ENCODE measurements at regions not wholly inside any gene's neighbourhood (a gene's known extent, or its start where the extent isn't known, plus 50 kb on each side); places are given as distances from the start of the nearest gene placed in this dataset.

DNA sequence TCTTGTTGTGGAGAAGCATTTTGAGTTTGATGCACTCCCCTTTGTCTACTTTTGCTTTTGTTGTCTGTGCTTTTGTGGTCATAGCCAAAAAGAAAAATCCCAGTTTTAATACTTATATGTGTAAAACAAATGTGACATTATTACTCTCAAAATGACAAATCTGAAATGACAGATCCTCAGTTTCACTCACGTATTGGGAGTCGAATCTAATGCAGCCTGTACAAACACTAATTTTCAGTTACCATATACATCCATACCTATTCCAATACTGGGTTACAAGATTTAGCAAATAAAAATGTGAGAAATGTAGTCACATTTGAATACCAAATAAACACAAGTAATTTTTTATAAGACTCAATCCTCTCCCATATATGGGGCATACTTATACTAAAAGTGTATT, 148.2 kb upstream of the ZNF516 start:
- no peaks in the 10 kb centered on the region for H3K36me3 ChIP-seq (ENCODE audit: control insufficient read depth in 2 of 2, extremely low read depth in 1 of 2, insufficient read depth in 2 of 2, low read length in 2 of 2)

DNA sequence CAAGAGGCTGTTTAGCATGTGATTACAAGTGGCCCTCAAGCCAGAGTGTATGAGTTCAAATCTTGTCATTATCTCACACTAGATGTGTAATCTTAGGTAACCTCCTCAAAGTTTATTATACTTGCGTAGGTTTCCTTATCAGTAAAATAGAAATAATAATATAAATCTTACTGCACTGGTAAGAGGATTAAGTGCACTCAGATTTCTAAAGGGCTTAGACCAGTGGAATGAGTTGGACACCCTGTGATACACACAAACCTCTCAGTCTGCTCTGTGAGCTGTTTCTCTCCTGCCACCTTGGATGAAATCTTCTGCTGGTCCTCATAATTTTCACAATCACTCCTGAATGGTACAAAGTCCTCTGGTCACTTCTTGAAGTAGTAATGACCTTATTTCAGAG, 145.4 kb upstream of the ZNF516 start:
- TF ChIP-seq GATA2 (IDR thresholded peaks at IDR 0.05; ENCODE audit: insufficient read depth, insufficient read length, low read depth, low read length) (no peak), EZH2 (IDR thresholded peaks at IDR 0.05; ENCODE audit: borderline replicate concordance, low read depth, low read length, severe bottlenecking) (no peak), FOS (IDR thresholded peaks at IDR 0.05; ENCODE audit: borderline replicate concordance, insufficient read depth, low read length) (no peak), POLR2AphosphoS5 (IDR thresholded peaks at IDR 0.05; ENCODE audit: insufficient read depth, low read depth, low read length) (no peak), POLR2A (IDR thresholded peaks at IDR 0.05; ENCODE audit: low read depth, low read length) (no peak), MYC (IDR thresholded peaks at IDR 0.05; ENCODE audit: low read depth, low read length) (no peak), JUN (IDR thresholded peaks at IDR 0.05; ENCODE audit: borderline replicate concordance, insufficient read depth, insufficient read length, low read depth) (no peak), MAX (IDR thresholded peaks at IDR 0.05; ENCODE audit: insufficient read depth, insufficient read length) (no peak), CTCF (IDR thresholded peaks at IDR 0.05; ENCODE audit: extremely low read depth in 1 of 2, insufficient read depth in 1 of 2, low read depth in 1 of 2, low read length in 2 of 2) (no peak)
- dilution Hi-C loops (cut with MboI; ENCODE audit: extremely low pct_ligation_motif_present, low sequenced_read_pairs): no loop called here
- Histone ChIP-seq H2AFZ (ENCODE audit: low read depth, low read length) (no peak overlapping the region), H3K79me2 (ENCODE audit: control insufficient read depth, insufficient read depth, low read length) (no peaks in the 10 kb centered on the region), H3K4me2 (ENCODE audit: insufficient read depth, low read length) (no peak overlapping the region), H3K9me3 (replicated peaks; ENCODE audit: control insufficient read depth, insufficient read depth, low read length) (no peaks in the 10 kb centered on the region), H3K36me3 (ENCODE audit: control insufficient read depth in 2 of 2, extremely low read depth in 1 of 2, insufficient read depth in 2 of 2, low read length in 2 of 2) (no peaks in the 10 kb centered on the region), H3K9ac (replicated peaks; ENCODE audit: extremely low read depth, insufficient read depth, low read length) (no peak overlapping the region), H4K20me1 (replicated peaks; ENCODE audit: control insufficient read depth, extremely low read depth, insufficient read depth, low read length) (no peaks in the 10 kb centered on the region), H3K9me1 (replicated peaks; ENCODE audit: control insufficient read depth, extremely low read depth, insufficient read depth, low read length) (no peaks in the 10 kb centered on the region), H3K27me3 (ENCODE audit: control insufficient read depth in 2 of 2, insufficient read depth in 2 of 2, low read length in 2 of 2) (no peaks in the 10 kb centered on the region), H3K27ac (ENCODE audit: insufficient read depth, low read depth, low read length) (no peak overlapping the region), H3K4me1 (ENCODE audit: control insufficient read depth, extremely low read depth, insufficient read depth, low read length) (no peaks in the 10 kb centered on the region), H3K4me3 (replicated peaks in 1 of 3; ENCODE audit: insufficient read depth in 1 of 3, low read depth in 1 of 3, low read length in 3 of 3) (no peak overlapping the region)
- FAIRE-seq (no peak), DNase-seq (ENCODE audit: low read depth, low spot score) (no peak)
- intact Hi-C loops (cut with micrococcal nuclease): no loop called here
- POLR2A ChIA-PET: no interaction called here
- BruUV-seq (replicated peaks): no TSS peak
- CTCF ChIA-PET: no interaction called here

More for the DNA sequence above, 148.2 kb upstream of the ZNF516 start:
- Histone ChIP-seq H3K79me2 (ENCODE audit: control insufficient read depth, insufficient read depth, low read length) (no peaks in the 10 kb centered on the region), H3K4me3 (replicated peaks in 1 of 3; ENCODE audit: insufficient read depth in 1 of 3, low read depth in 1 of 3, low read length in 3 of 3) (no peak overlapping the region), H3K27ac (ENCODE audit: insufficient read depth, low read depth, low read length) (no peak overlapping the region), H3K9me1 (replicated peaks; ENCODE audit: control insufficient read depth, extremely low read depth, insufficient read depth, low read length) (no peaks in the 10 kb centered on the region), H2AFZ (ENCODE audit: low read depth, low read length) (no peak overlapping the region), H3K9me3 (replicated peaks; ENCODE audit: control insufficient read depth, insufficient read depth, low read length) (no peaks in the 10 kb centered on the region), H3K9ac (replicated peaks; ENCODE audit: extremely low read depth, insufficient read depth, low read length) (no peak overlapping the region), H3K4me1 (ENCODE audit: control insufficient read depth, extremely low read depth, insufficient read depth, low read length) (no peaks in the 10 kb centered on the region), H3K27me3 (ENCODE audit: control insufficient read depth in 2 of 2, insufficient read depth in 2 of 2, low read length in 2 of 2) (no peaks in the 10 kb centered on the region), H4K20me1 (replicated peaks; ENCODE audit: control insufficient read depth, extremely low read depth, insufficient read depth, low read length) (no peaks in the 10 kb centered on the region), H3K4me2 (ENCODE audit: insufficient read depth, low read length) (no peak overlapping the region)
- ChIA-PET CTCF (no interaction called here), POLR2A (no interaction called here)
- FAIRE-seq (no peak), DNase-seq (ENCODE audit: low read depth, low spot score) (no peak)
- no TSS peak for BruUV-seq (replicated peaks)
- dilution Hi-C loops (cut with MboI; ENCODE audit: extremely low pct_ligation_motif_present, low sequenced_read_pairs): no loop called here
- no peak for TF ChIP-seq EZH2 (IDR thresholded peaks at IDR 0.05; ENCODE audit: borderline replicate concordance, low read depth, low read length, severe bottlenecking)
- intact Hi-C loops (cut with micrococcal nuclease): no loop called here
